ENCODE measurements at regions not wholly inside any gene's neighbourhood (a gene's known extent, or its start where the extent isn't known, plus 50 kb on each side); places are given as distances from the start of the nearest gene placed in this dataset.

- Histone ChIP-seq H3K9me3 (no peaks in the 10 kb centered on the region), H3K4me1 (no peaks in the 10 kb centered on the region), H3K36me3 (no peaks in the 10 kb centered on the region), H3K27me3 (no peaks in the 10 kb centered on the region), H3K27ac (no peak overlapping the region), H3K4me3 (no peak overlapping the region)
- DNase-seq (no peak), ATAC-seq (no peak)
- TF ChIP-seq CTCF (IDR thresholded peaks at IDR 0.05): no peak
- intact Hi-C loops (cut with DNase I): no loop called here
Observed at GRCh38 chr10:28242555-28243204, 60.2 kb downstream of the MPP7 start.

GRCh38 chr10:28241741-28242399, 61.0 kb downstream of the MPP7 start:
- Histone ChIP-seq H3K27me3 (no peaks in the 10 kb centered on the region), H3K4me1 (no peaks in the 10 kb centered on the region), H3K4me3 (no peak overlapping the region), H3K36me3 (no peaks in the 10 kb centered on the region), H3K9me3 (no peaks in the 10 kb centered on the region), H3K27ac (no peak overlapping the region)
- ATAC-seq: peak; percentile 95
- TF ChIP-seq CTCF (IDR thresholded peaks at IDR 0.05): peak; percentile 93
- no peak for DNase-seq
- intact Hi-C loops (cut with DNase I): no loop called here

- intact Hi-C loops (cut with DNase I): no loop called here
- TF ChIP-seq CTCF (IDR thresholded peaks at IDR 0.05): no peak
- Histone ChIP-seq H3K4me1 (no peaks in the 10 kb centered on the region), H3K9me3 (no peaks in the 10 kb centered on the region), H3K27ac (no peak overlapping the region), H3K4me3 (no peak overlapping the region), H3K36me3 (no peaks in the 10 kb centered on the region), H3K27me3 (no peaks in the 10 kb centered on the region)
- ATAC-seq (no peak), DNase-seq (no peak)
Observed at GRCh38 chr10:28240400-28240799, 62.5 kb downstream of the MPP7 start.

- Histone ChIP-seq H3K4me1 (no peaks in the 10 kb centered on the region), H3K27ac (no peak overlapping the region), H3K27me3 (no peaks in the 10 kb centered on the region), H3K9me3 (no peaks in the 10 kb centered on the region), H3K4me3 (no peak overlapping the region), H3K36me3 (no peaks in the 10 kb centered on the region)
- no peak for TF ChIP-seq CTCF (IDR thresholded peaks at IDR 0.05)
- intact Hi-C loops (cut with DNase I): no loop called here
- ATAC-seq (no peak), DNase-seq (no peak)
Observed at GRCh38 chr10:28236591-28236990, 66.3 kb downstream of the MPP7 start.

- Histone ChIP-seq H3K9me3 (no peaks in the 10 kb centered on the region), H3K4me1 (no peaks in the 10 kb centered on the region), H3K4me3 (no peak overlapping the region), H3K36me3 (no peaks in the 10 kb centered on the region), H3K27me3 (peaks cover 4% of the 10 kb centered on the region), H3K27ac (no peak overlapping the region)
- intact Hi-C loops (cut with DNase I): no loop called here
- no peak for ATAC-seq
- DNase-seq: no peak
- TF ChIP-seq CTCF (IDR thresholded peaks at IDR 0.05): no peak
Observed at GRCh38 chr10:28220811-28221210, 82.1 kb downstream of the MPP7 start.

Measured in upper lobe of right lung (tissue), 1 donor.